Keratinocyte (primary cell): ENCODE measurements at regions not wholly inside any gene's neighbourhood (a gene's known extent, or its start where the extent isn't known, plus 50 kb on each side); places are given as distances from the start of the nearest gene placed in this dataset.

ENCODE experiments used
- EZH2 ChIP-seq: IDR thresholded peaks from one replicate; pipeline ENCODE4 v1.6.1; 2012; ENCODE audit warnings: inconsistent platforms, mild to moderate bottlenecking, low read length, moderate library complexity
- TF ChIP-seq, protein P1 (sequence below), 3 experiments: IDR thresholded peaks in 1 of 3; conservative IDR thresholded peaks in 1 of 3; optimal IDR thresholded peaks in 1 of 3; 2 replicates in 2 of 3; 3 replicates in 1 of 3; pipeline versions ENCODE3 to v1.5.1; 2011; ENCODE audit warnings: low read length in 3 of 3, mild to moderate bottlenecking in 3 of 3, moderate library complexity in 2 of 3, control low read depth in 1 of 3, inconsistent platforms in 1 of 3; ENCODE audit not compliant: insufficient read depth in 2 of 3; ENCODE audit errors: extremely low read depth in 1 of 3

DNA sequence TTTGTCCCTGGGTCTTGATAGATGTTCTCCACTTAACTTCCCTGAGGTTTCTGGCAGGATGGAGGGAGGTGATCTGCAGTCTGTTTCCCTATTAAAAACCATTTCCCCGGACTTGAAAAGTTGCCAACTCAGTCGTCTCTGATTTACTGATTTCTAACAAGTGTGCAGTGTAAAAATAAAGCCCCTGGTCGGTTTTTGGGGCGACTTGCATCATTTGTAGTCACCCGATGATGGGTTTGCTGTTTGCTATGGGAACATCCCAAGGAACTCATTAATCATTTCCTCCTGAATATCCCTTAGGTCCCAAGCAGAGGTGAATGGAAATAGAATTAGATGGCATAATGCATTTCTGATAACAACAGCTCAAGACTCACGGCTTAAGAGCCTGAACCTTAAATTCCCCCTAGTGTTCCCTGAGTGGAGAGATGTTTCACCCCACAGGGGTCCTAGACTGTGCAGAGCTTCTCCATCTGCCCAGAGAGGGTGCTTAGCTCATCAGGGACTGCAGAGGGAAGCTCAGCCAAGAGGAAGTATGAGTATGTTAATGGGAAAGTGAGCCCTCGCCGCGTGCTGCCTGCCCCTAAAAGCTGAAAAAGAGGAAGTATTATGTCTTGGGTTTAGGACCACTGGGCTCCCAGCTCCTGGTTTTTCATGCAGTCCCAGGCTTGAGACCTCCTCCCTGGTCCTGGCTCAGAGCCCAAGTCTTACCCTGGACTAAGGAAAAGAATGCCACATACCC is 115.1 kb upstream of the DAP start:
- TF ChIP-seq, protein P1, sequence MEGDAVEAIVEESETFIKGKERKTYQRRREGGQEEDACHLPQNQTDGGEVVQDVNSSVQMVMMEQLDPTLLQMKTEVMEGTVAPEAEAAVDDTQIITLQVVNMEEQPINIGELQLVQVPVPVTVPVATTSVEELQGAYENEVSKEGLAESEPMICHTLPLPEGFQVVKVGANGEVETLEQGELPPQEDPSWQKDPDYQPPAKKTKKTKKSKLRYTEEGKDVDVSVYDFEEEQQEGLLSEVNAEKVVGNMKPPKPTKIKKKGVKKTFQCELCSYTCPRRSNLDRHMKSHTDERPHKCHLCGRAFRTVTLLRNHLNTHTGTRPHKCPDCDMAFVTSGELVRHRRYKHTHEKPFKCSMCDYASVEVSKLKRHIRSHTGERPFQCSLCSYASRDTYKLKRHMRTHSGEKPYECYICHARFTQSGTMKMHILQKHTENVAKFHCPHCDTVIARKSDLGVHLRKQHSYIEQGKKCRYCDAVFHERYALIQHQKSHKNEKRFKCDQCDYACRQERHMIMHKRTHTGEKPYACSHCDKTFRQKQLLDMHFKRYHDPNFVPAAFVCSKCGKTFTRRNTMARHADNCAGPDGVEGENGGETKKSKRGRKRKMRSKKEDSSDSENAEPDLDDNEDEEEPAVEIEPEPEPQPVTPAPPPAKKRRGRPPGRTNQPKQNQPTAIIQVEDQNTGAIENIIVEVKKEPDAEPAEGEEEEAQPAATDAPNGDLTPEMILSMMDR (optimal IDR thresholded peaks at IDR 0.05 in 1 of 3, IDR thresholded peaks at IDR 0.05 in 1 of 3, conservative IDR thresholded peaks at IDR 0.05 in 1 of 3; ENCODE audit: extremely low read depth in 1 of 3, insufficient read depth in 2 of 3, low read length in 3 of 3), result no peak
- no peak for TF ChIP-seq EZH2
